IgD-negative memory B cell (primary cell): ENCODE measurements at regions not wholly inside any gene's neighbourhood (a gene's known extent, or its start where the extent isn't known, plus 50 kb on each side); places are given as distances from the start of the nearest gene placed in this dataset.

Experiments
- H3K27ac Mint-ChIP-seq, 3 donors: one replicate each; pipeline ENCODE4 v1.8.0; 2020 to 2022; ENCODE audit warnings: mild to moderate bottlenecking in 3 of 3, mixed read lengths in 3 of 3, moderate library complexity in 1 of 3
- H3K27me3 Mint-ChIP-seq: one replicate; pipeline ENCODE4 v1.8.0; 2021; ENCODE audit warnings: mixed read lengths
- H3K36me3 Mint-ChIP-seq: one replicate; pipeline ENCODE4 v1.8.0; 2020; ENCODE audit warnings: mild to moderate bottlenecking, mixed read lengths
- H3K4me1 Mint-ChIP-seq, 3 donors: one replicate each; pipeline ENCODE4 v1.8.0; 2020 to 2022; ENCODE audit warnings: mixed read lengths in 3 of 3, mild to moderate bottlenecking in 1 of 3
- H3K4me3 Mint-ChIP-seq, 4 donors: one replicate each; pipeline ENCODE4 v1.8.0; 2020 to 2022; ENCODE audit warnings: mild to moderate bottlenecking in 4 of 4, mixed read lengths in 4 of 4, moderate library complexity in 3 of 4
- H3K9me3 Mint-ChIP-seq, 3 donors: one replicate each; pipeline ENCODE4 v1.8.0; 2020 to 2021; ENCODE audit warnings: mixed read lengths in 3 of 3, mild to moderate bottlenecking in 1 of 3

DNA sequence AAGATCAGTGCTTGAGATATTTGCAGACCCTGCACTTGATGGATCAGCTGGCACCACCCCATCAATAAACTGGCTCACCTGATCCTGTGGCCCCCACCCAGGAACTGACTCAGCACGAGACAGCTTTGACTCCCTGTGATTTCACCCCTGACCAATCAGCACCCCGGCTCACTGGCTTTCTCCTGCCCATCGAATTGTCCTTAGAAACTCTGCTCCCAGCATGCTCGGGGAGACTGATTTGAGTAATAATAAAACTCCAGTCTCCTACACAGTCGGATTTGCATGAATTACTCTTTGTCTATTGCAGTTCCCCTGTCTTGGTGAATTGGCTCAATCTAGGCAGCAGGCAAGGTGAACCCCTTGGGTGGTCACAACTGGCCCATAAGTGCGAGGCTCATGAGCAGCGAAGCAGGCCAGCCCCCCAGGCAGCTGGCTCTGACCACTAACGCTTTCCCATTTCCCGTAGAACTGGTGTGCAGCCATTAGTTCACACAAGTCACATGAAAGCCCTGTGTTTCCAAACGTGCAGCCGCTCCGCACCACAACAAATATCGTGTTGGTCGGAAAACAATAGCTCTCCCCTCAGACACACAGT is 79.6 kb downstream of the RSPH3 start:
- H3K27me3 Mint-ChIP-seq: no peaks in the 10 kb centered on the region
- peaks cover 11 to 17% (median 15%) of the 10 kb centered on the region in 3 donors for H3K4me1 Mint-ChIP-seq
- no peak overlapping the region for H3K27ac Mint-ChIP-seq
- peaks cover 0 to 2% (median 0%) of the 10 kb centered on the region in 3 donors for H3K9me3 Mint-ChIP-seq
- H3K36me3 Mint-ChIP-seq: peaks cover 1% of the 10 kb centered on the region
- peak overlapping the region in 1 of 4 donors; percentile 77 for H3K4me3 Mint-ChIP-seq

DNA sequence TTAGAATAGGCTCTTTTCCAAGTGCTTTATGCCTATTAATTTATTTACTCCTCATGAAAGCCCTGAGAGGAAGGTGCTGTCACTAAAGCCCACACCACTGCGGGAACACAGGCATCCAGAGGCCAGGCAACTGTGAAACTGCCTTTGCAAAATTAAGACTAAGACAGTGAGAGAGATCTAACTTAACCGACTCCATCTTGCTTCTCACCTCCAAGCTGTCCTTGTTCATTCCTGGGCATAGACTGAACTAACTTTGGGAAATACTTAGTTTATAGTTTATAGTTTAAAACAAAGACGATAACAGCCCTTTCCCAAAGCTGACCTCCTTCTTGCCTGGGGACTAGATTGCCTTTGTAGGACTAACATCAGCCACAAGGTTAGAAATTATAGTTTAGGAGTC is 80.1 kb downstream of the RSPH3 start:
- Mint-ChIP-seq H3K27me3 (no peaks in the 10 kb centered on the region), H3K4me3 (peak overlapping the region in 1 of 4 donors; percentile 77), H3K9me3 (peaks cover 0 to 2% (median 0%) of the 10 kb centered on the region in 3 donors), H3K36me3 (peaks cover 1% of the 10 kb centered on the region), H3K4me1 (peaks cover 13 to 23% (median 15%) of the 10 kb centered on the region in 3 donors), H3K27ac (no peak overlapping the region)

DNA sequence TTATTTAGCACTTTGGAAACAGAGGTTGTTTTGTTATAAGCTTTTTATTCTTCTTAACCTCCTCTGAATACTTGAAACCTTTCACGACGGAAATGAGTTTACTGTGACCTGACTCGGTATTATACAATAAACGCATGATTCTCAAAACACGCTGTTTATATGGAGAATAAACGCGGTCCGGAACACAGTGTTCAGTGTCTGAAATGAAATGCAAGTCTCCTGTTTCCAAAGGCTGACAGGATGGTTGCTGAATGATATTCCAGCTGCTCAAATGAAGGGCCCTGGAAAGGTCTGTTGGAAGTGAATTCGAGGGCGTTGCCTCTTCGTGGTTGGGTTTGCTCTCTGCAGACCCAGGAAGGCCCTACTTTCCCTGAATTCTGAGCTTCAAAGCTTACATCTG is 83.4 kb downstream of the RSPH3 start:
- Mint-ChIP-seq H3K4me1 (peaks cover 23 to 33% (median 27%) of the 10 kb centered on the region in 3 donors), H3K36me3 (peaks cover 1% of the 10 kb centered on the region), H3K27ac (peak overlapping the region in 1 of 3 donors; percentile 53), H3K9me3 (peaks cover 0 to 2% (median 0%) of the 10 kb centered on the region in 3 donors), H3K4me3 (no peak overlapping the region), H3K27me3 (peaks cover 4% of the 10 kb centered on the region)

DNA sequence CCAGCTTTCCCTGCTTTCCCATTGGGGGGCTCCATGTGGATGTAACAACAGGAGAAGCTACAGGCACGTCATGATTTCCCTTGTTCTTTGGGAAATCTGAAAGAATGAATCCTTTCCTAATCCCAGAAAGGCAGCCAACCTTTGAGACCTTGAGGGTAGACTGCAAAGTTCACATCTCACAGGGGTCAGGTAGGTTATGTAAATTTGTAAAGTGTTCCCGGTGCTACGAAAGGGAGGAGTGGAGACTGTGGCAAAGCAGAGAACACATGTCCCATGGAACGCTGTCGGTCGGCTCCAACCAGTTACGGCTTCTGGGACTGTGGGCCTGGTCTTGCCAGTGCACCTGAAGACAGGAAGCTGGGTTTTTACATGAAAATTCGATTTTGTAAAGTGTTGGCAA is 85.1 kb downstream of the RSPH3 start:
- Mint-ChIP-seq H3K36me3 (peaks cover 1% of the 10 kb centered on the region), H3K4me3 (no peak overlapping the region), H3K27me3 (peaks cover 4% of the 10 kb centered on the region), H3K4me1 (peaks cover 38 to 41% (median 38%) of the 10 kb centered on the region in 3 donors), H3K9me3 (peaks cover 0 to 2% (median 0%) of the 10 kb centered on the region in 3 donors), H3K27ac (peak overlapping the region; percentile 22 to 64 (median 34))

DNA sequence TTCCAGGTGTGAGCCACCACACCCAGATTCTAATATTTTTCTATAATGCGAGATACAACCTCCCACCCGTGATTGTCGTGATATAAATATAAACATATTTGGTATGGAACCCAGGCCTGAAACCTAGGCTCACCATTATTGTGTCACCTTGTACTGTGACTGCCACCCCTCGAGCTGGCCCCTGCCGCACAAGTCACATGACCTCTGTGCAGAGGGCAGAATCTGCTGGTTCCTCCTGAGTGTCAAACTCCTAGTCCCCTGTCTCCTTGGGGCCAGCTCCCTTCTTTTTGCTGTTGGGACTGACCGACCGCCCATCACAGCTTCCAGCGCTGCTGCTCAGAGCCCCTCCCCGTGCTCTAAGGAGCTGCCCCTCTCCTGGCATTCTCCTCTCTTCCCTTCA is 86.4 kb downstream of the RSPH3 start:
- H3K4me1 Mint-ChIP-seq: peaks cover 34 to 45% (median 40%) of the 10 kb centered on the region in 3 donors
- peaks cover 1% of the 10 kb centered on the region for H3K36me3 Mint-ChIP-seq
- H3K27me3 Mint-ChIP-seq: peaks cover 4% of the 10 kb centered on the region
- H3K9me3 Mint-ChIP-seq: peaks cover 0 to 2% (median 0%) of the 10 kb centered on the region in 3 donors
- peak overlapping the region; percentile 67 to 78 (median 78) for H3K27ac Mint-ChIP-seq
- no peak overlapping the region for H3K4me3 Mint-ChIP-seq

DNA sequence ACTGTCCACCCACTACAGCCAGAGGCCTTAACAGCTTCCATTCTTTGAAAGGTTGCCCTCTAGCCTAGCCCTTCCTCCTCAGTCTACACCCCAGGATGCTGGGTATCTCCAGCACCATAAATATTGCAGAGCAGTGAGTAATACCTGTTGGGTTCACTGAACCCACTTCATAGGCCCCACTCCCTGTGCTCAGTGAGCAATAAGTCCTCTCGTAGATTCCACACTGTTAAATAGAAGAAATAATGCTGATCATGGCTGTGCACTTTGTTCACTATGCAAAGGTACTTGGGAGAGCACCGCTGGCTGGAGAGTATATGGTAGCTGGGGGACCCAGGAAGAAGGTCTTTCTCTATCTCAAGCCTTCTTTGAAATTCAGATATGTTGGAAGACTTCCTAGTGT is 87.3 kb downstream of the RSPH3 start:
- H3K36me3 Mint-ChIP-seq: peaks cover 1% of the 10 kb centered on the region
- H3K27me3 Mint-ChIP-seq: peaks cover 4% of the 10 kb centered on the region
- peak overlapping the region; percentile 96 to 99 (median 96) for H3K27ac Mint-ChIP-seq
- peaks cover 34 to 47% (median 39%) of the 10 kb centered on the region in 3 donors for H3K4me1 Mint-ChIP-seq
- peak overlapping the region in 3 of 4 donors; percentile 51 to 94 (median 75) for H3K4me3 Mint-ChIP-seq
- peaks cover 1 to 3% (median 2%) of the 10 kb centered on the region in 3 donors for H3K9me3 Mint-ChIP-seq

DNA sequence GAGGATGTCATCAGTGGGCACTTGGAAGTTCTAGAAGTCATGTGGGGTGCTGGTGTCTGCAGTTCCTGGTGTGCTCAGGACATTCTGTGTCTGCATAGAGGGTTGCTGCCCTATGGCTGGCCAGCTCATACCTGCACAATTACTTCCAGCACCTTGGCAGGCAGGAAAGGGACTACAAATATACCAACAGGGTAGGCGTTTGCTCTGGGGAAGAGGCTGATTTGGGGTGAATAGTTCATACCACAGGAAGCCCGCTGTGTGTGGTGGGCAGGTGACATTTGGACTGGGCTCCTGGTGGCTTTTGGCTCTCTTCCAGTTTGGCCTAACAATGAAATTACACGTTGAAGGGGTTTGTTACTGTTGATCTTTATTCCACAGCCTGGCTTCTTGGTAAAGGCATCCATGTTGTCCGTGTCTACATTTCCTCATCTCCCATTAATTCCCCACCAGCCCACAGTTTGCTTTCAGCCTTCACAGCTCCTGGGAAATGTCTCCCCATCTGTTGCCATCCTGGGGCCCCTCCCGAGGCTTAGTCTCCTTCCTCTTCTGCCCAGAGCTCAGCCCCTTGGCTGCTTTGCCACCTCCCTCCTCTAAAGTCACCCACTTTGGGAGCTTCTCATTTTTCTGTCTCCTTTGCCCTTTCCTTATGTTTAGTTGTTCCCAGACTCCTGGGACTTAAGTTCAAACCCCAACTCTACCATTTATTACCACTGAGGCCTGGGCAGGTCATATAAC is 88.1 kb downstream of the RSPH3 start:
- peak overlapping the region in 3 of 4 donors; percentile 92 to 95 (median 94) for H3K4me3 Mint-ChIP-seq
- peaks cover 1% of the 10 kb centered on the region for H3K36me3 Mint-ChIP-seq
- H3K27ac Mint-ChIP-seq: peak overlapping the region; percentile 96 to 99 (median 96)
- peaks cover 4% of the 10 kb centered on the region for H3K27me3 Mint-ChIP-seq
- peaks cover 1 to 3% (median 2%) of the 10 kb centered on the region in 3 donors for H3K9me3 Mint-ChIP-seq
- H3K4me1 Mint-ChIP-seq: peaks cover 34 to 42% (median 37%) of the 10 kb centered on the region in 3 donors

DNA sequence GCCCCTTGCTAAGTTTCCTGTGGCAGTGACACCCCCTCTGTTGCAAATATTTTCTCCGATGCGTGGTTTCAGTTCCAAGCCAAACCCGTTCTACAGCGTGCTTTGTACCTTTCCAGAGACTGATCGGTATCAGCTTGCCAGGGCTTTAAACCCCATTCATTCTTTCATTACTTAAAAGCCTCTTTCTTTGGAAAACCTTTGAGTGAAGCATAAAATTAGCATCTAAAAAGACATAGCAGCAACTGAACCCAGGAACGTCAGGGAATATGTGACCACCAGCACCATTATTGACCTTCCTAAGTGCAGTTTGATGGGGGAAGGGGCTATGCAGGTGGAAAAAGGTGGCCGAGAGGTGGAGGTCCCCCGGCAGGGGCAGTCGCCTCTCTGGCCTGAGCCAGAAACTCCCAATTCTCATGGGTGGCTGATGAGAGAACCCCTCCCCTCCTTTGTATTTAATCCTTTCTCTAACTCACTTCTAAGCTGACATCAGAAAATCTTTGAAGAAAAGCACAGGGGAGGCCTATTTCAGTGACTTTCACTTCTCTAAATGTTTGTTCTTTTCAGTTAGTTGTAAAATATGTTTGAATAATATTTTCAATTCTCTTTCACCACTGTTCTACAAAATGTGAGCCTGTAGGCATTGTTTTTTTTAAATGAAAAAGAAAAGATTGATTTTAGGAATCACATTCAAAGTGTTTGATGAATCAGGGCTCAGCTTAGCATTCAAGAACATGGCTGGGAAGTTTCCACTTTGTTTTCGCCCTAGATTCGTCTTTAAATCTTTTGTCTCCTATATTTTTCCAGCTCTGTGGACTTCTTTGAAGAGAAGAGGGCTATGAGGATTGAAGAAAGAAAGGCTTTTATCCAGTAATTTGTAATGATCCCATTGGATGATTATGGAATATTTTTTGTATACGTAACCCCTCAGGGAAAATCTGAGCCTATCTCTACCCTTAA is 89.2 kb downstream of the RSPH3 start:
- H3K9me3 Mint-ChIP-seq: peaks cover 5 to 10% (median 8%) of the 10 kb centered on the region in 3 donors
- H3K27me3 Mint-ChIP-seq: peaks cover 4% of the 10 kb centered on the region
- H3K36me3 Mint-ChIP-seq: no peaks in the 10 kb centered on the region
- peak overlapping the region; percentile 96 to 99 (median 96) for H3K27ac Mint-ChIP-seq
- peaks cover 34 to 42% (median 34%) of the 10 kb centered on the region in 3 donors for H3K4me1 Mint-ChIP-seq
- peak overlapping the region; percentile 80 to 95 (median 93) for H3K4me3 Mint-ChIP-seq

DNA sequence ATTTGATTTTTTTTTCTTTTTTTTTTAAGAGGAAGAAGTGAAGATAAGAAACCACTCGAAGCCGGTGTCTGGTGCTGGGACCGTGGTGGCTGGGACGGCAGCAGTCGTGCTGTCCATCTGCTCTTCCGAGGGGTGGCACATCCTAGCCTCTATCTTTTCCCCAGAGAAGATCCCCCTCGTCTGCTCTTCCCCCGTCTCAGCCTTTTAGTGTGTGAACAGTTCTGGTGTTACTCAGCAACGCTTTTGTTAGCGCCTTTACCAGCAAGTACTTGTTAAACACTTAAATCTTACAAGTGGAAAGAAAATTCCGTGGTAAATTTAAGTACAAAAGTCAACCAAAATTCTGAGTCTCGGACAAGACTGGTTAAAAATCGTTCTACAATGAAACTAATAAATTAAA is 90.1 kb downstream of the RSPH3 start:
- Mint-ChIP-seq H3K27me3 (peaks cover 4% of the 10 kb centered on the region), H3K27ac (peak overlapping the region; percentile 93 to 99 (median 96)), H3K4me3 (peak overlapping the region; percentile 68 to 95 (median 93)), H3K4me1 (peaks cover 31 to 36% (median 34%) of the 10 kb centered on the region in 3 donors), H3K9me3 (peaks cover 8 to 19% (median 11%) of the 10 kb centered on the region in 3 donors), H3K36me3 (peaks cover 1% of the 10 kb centered on the region)

DNA sequence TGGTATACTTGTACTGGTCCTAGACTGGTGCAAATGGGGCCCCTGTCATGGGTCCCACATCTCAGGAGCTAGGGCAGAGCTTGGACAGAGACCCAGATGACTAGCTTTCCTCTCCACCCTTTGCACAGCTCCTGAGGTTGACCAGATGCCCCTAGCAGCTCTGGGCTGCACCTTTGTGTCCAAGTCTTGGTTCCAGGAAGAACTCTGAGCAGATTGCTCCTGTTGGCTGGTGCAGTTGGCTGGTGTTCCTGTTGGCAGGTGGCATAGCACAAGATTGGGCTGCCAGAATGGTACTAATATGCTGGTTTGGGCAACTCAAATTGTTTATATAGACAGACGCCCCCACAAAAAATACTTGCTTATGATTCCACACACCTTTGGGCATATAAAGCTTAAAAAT is 89.4 kb upstream of the EZR start:
- Mint-ChIP-seq H3K9me3 (peaks cover 8 to 26% (median 17%) of the 10 kb centered on the region in 3 donors), H3K4me1 (peaks cover 30 to 36% (median 34%) of the 10 kb centered on the region in 3 donors), H3K36me3 (peaks cover 2% of the 10 kb centered on the region), H3K27ac (peak overlapping the region in 1 of 3 donors; percentile 59), H3K27me3 (peaks cover 4% of the 10 kb centered on the region), H3K4me3 (peak overlapping the region in 2 of 4 donors; percentile 24 to 66)

DNA sequence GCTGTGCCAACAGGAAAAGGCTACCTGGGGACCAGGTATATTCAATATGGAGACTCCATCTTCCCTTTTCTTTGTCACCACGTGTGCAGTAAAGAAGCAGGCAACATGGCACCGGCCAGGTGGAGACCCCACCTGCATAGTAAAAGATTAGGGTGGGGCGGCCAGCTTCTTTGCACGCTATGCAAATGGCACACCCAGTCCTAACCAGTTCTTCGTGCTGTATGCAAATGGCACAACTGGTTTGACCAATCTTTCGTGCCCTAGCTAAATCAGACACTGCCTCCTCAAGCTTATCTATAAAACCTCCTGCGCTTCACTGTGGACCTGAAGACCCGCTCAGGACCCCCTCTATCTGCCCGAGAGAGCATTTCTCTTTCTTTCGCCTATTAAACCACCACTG is 88.8 kb upstream of the EZR start:
- Mint-ChIP-seq H3K9me3 (peaks cover 8 to 26% (median 17%) of the 10 kb centered on the region in 3 donors), H3K27ac (peak overlapping the region in 1 of 3 donors; percentile 59), H3K4me3 (peak overlapping the region in 1 of 4 donors; percentile 47)

DNA sequence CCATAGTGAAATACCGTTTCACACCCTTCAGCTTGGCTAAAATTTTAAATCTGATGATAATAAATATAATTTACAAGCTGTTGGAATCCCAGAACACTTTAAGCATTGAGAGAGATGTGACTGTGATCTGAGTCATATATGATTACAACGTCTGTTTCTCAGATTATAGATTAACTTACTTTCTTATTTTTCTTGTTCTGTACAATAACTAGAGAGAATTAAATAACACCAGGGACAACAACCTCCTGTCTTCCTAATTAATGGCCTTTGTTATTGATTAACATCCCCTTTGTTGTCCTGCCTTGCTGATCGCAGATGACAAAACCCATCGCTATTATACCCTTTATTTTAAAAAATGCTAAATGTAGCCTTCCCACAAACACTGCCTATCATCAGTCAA is 87.8 kb upstream of the EZR start:
- Mint-ChIP-seq H3K4me1 (peaks cover 22 to 26% (median 24%) of the 10 kb centered on the region in 3 donors), H3K36me3 (peaks cover 2% of the 10 kb centered on the region), H3K27ac (no peak overlapping the region), H3K9me3 (peaks cover 8 to 26% (median 17%) of the 10 kb centered on the region in 3 donors), H3K4me3 (no peak overlapping the region), H3K27me3 (peaks cover under 1% of the 10 kb centered on the region)

More for the DNA sequence above, 88.8 kb upstream of the EZR start:
- H3K36me3 Mint-ChIP-seq: peaks cover 2% of the 10 kb centered on the region
- H3K4me1 Mint-ChIP-seq: peaks cover 30 to 36% (median 34%) of the 10 kb centered on the region in 3 donors
- peaks cover 4% of the 10 kb centered on the region for H3K27me3 Mint-ChIP-seq

DNA sequence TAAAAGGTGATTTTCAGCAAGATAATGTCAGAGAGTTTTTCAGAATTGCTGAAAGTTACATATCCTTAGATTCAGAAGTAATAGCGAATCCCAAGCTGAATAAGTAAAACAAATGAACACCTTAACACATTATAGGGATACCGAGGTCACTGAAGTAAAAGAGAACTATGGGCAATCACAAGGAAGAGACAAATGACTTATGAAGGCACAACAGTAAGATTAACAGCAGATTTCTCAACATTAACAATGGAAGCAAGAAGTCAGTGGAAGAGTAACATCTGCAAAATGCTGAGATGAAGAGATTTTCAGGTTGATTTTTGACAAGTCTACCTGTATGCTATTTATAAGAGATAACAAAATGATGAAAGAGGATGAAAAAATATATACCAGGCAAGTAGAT is 86.1 kb upstream of the EZR start:
- no peaks in the 10 kb centered on the region for H3K27me3 Mint-ChIP-seq
- H3K9me3 Mint-ChIP-seq: peaks cover 8 to 26% (median 17%) of the 10 kb centered on the region in 3 donors
- peaks cover 5 to 10% (median 8%) of the 10 kb centered on the region in 3 donors for H3K4me1 Mint-ChIP-seq
- H3K36me3 Mint-ChIP-seq: peaks cover 2% of the 10 kb centered on the region
- H3K4me3 Mint-ChIP-seq: no peak overlapping the region
- H3K27ac Mint-ChIP-seq: peak overlapping the region in 1 of 3 donors; percentile 25

DNA sequence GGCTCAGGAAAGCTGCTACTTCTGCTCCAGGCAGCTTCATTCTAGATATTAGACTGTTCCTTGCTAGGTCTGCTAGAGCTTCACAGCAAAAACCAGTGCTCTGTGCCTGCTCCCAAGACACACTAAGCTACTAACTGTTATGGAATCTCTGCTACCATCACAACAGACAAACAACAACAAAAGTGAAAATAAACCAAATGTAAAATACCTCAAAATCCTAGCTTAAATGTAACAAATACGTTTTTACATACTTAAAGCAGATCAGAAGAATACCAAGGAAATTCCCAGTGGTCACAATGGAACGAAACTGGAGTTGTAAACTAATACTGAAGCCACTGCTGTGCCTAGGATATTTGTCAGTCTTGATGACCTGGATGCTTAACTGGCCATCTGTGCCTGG is 84.6 kb upstream of the EZR start:
- Mint-ChIP-seq H3K4me3 (no peak overlapping the region), H3K27ac (no peak overlapping the region), H3K4me1 (peaks cover 4% of the 10 kb centered on the region in 3 donors), H3K27me3 (no peaks in the 10 kb centered on the region), H3K36me3 (peaks cover 4% of the 10 kb centered on the region), H3K9me3 (peaks cover 8 to 26% (median 17%) of the 10 kb centered on the region in 3 donors)
